ENCODE measurements at regions not wholly inside any gene's neighbourhood (a gene's known extent, or its start where the extent isn't known, plus 50 kb on each side); places are given as distances from the start of the nearest gene placed in this dataset.

- Histone ChIP-seq H3K9me3 (replicated peaks; ENCODE audit: insufficient read depth, low read length) (no peaks in the 10 kb centered on the region), H3K4me1 (ENCODE audit: low read length) (no peaks in the 10 kb centered on the region), H3K4me2 (ENCODE audit: low read depth, low read length) (no peak overlapping the region), H3F3A (ENCODE audit: insufficient read depth, low read length) (no peaks in the 10 kb centered on the region), H3K79me2 (ENCODE audit: low read length) (no peaks in the 10 kb centered on the region), H3K27me3 (replicated peaks; ENCODE audit: insufficient read depth, low read length) (no peaks in the 10 kb centered on the region), H3K27ac (ENCODE audit: low read length) (no peak overlapping the region), H3K36me3 (replicated peaks; ENCODE audit: insufficient read depth, low read length) (no peaks in the 10 kb centered on the region), H4K20me1 (ENCODE audit: insufficient read depth, low read length) (no peaks in the 10 kb centered on the region), H3K9ac (ENCODE audit: low read length) (no peak overlapping the region), H3K9me2 (replicated peaks; ENCODE audit: insufficient read depth, low read length) (no peaks in the 10 kb centered on the region), H2AFZ (ENCODE audit: low read length) (no peak overlapping the region), H3K4me3 (ENCODE audit: low read length) (no peak overlapping the region)
- no peak for DNase-seq
- TF ChIP-seq EZH2 (optimal IDR thresholded peaks at IDR 0.05; ENCODE audit: low read depth, low read length): no peak
- TF ChIP-seq, protein P1, sequence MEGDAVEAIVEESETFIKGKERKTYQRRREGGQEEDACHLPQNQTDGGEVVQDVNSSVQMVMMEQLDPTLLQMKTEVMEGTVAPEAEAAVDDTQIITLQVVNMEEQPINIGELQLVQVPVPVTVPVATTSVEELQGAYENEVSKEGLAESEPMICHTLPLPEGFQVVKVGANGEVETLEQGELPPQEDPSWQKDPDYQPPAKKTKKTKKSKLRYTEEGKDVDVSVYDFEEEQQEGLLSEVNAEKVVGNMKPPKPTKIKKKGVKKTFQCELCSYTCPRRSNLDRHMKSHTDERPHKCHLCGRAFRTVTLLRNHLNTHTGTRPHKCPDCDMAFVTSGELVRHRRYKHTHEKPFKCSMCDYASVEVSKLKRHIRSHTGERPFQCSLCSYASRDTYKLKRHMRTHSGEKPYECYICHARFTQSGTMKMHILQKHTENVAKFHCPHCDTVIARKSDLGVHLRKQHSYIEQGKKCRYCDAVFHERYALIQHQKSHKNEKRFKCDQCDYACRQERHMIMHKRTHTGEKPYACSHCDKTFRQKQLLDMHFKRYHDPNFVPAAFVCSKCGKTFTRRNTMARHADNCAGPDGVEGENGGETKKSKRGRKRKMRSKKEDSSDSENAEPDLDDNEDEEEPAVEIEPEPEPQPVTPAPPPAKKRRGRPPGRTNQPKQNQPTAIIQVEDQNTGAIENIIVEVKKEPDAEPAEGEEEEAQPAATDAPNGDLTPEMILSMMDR (IDR thresholded peaks at IDR 0.05; ENCODE audit: low read length): no peak
- TF ChIP-seq EZH2phosphoT487 (IDR thresholded peaks at IDR 0.05; ENCODE audit: low read length): no peak
These were observed 149.4 kb upstream of the OGFRL1 start for GRCh38 chr6:71139249-71139648.

- Histone ChIP-seq H3K4me1 (ENCODE audit: low read length) (no peaks in the 10 kb centered on the region), H2AFZ (ENCODE audit: low read length) (no peak overlapping the region), H3K9me3 (replicated peaks; ENCODE audit: insufficient read depth, low read length) (no peaks in the 10 kb centered on the region), H3K79me2 (ENCODE audit: low read length) (no peaks in the 10 kb centered on the region), H3K36me3 (replicated peaks; ENCODE audit: insufficient read depth, low read length) (no peaks in the 10 kb centered on the region), H3K9me2 (replicated peaks; ENCODE audit: insufficient read depth, low read length) (no peaks in the 10 kb centered on the region), H3K9ac (ENCODE audit: low read length) (no peak overlapping the region), H3K4me2 (ENCODE audit: low read depth, low read length) (no peak overlapping the region), H3K27ac (ENCODE audit: low read length) (no peak overlapping the region), H4K20me1 (ENCODE audit: insufficient read depth, low read length) (no peaks in the 10 kb centered on the region), H3K4me3 (ENCODE audit: low read length) (no peak overlapping the region), H3F3A (ENCODE audit: insufficient read depth, low read length) (no peaks in the 10 kb centered on the region), H3K27me3 (replicated peaks; ENCODE audit: insufficient read depth, low read length) (no peaks in the 10 kb centered on the region)
- TF ChIP-seq, protein P1 (IDR thresholded peaks at IDR 0.05; ENCODE audit: low read length): no peak
- TF ChIP-seq EZH2 (optimal IDR thresholded peaks at IDR 0.05; ENCODE audit: low read depth, low read length): no peak
- no peak for DNase-seq
These were observed 134.8 kb upstream of the OGFRL1 start for GRCh38 chr6:71153755-71154325.

DNA sequence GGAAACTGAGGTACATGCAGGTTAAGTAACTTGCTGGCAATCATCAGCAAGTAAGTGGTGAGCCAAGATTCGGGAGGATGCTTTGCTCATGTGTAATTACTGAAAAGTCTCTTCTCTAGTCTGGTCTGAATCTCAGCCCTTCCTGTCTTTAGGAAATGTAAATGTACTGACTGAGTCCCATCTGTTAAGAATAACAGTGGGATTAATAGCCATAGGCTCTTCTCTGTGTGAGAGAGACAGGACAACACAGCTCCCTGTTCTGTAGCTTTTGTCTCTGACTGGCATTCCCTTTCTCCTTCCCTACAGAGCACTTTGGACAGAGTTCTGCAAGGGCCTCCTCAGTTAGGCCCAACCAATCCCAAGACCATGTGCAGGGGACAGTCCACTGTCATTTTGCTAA, 131.3 kb upstream of the OGFRL1 start:
- DNase-seq: no peak
- no peaks in the 10 kb centered on the region for H3K9me3 ChIP-seq (replicated peaks; ENCODE audit: insufficient read depth, low read length)
- H3K79me2 ChIP-seq (ENCODE audit: low read length): no peaks in the 10 kb centered on the region
- H4K20me1 ChIP-seq (ENCODE audit: insufficient read depth, low read length): no peaks in the 10 kb centered on the region
- H3K36me3 ChIP-seq (replicated peaks; ENCODE audit: insufficient read depth, low read length): no peaks in the 10 kb centered on the region
- H3K27me3 ChIP-seq (replicated peaks; ENCODE audit: insufficient read depth, low read length): no peaks in the 10 kb centered on the region
- no peak for TF ChIP-seq EZH2phosphoT487 (IDR thresholded peaks at IDR 0.05; ENCODE audit: low read length)
- TF ChIP-seq EZH2 (optimal IDR thresholded peaks at IDR 0.05; ENCODE audit: low read depth, low read length): no peak
- TF ChIP-seq, protein P1 (IDR thresholded peaks at IDR 0.05; ENCODE audit: low read length): no peak
- H3K9me2 ChIP-seq (replicated peaks; ENCODE audit: insufficient read depth, low read length): no peaks in the 10 kb centered on the region
- H3F3A ChIP-seq (ENCODE audit: insufficient read depth, low read length): no peaks in the 10 kb centered on the region
- H3K27ac ChIP-seq (ENCODE audit: low read length): no peak overlapping the region
- H3K4me2 ChIP-seq (ENCODE audit: low read depth, low read length): no peak overlapping the region
- no peak overlapping the region for H2AFZ ChIP-seq (ENCODE audit: low read length)
- H3K4me3 ChIP-seq (ENCODE audit: low read length): no peak overlapping the region
- no peak overlapping the region for H3K9ac ChIP-seq (ENCODE audit: low read length)
- H3K4me1 ChIP-seq (ENCODE audit: low read length): no peaks in the 10 kb centered on the region

All from MM.1S (cell line).